WTC11 (cell line): ENCODE measurements at regions not wholly inside any gene's neighbourhood (a gene's known extent, or its start where the extent isn't known, plus 50 kb on each side); places are given as distances from the start of the nearest gene placed in this dataset.

Experiments
- ATAC-seq: fragments of 200-7000 bp; cut with Tn5 transposase; 2 replicates; pipeline ENCODE4 v1.10.0; 2021; ENCODE audit warnings: mild to moderate bottlenecking, moderate library complexity
- CTCF ChIA-PET: fragments of 300-600 bp; sonication (Branson Sonifier 250); formaldehyde crosslinking; loops from one replicate; lab custom pipeline; 2021; ENCODE audit warnings: antibody characterized with exemption; lab: Charles Lee
- POLR2A ChIA-PET: fragments of 350-600 bp; sonication (Branson Sonifier 250); formaldehyde crosslinking; loops from one replicate; lab custom pipeline; 2021; ENCODE audit warnings: antibody characterized with exemption; lab: Charles Lee
- DNase-seq: peaks from one replicate; pipeline ENCODE4 v3.0.0; 2021; ENCODE audit warnings: low spot score
- H3K27ac Mint-ChIP-seq: 2 replicates; pipeline ENCODE4 v1.8.0; 2021; ENCODE audit warnings: mixed read lengths
- H3K27me3 Mint-ChIP-seq: 2 replicates; pipeline ENCODE4 v1.8.0; 2021; ENCODE audit warnings: low read depth, mild to moderate bottlenecking, moderate library complexity, mixed read lengths
- H3K36me3 Mint-ChIP-seq: 2 replicates; pipeline ENCODE4 v1.8.0; 2021; ENCODE audit warnings: mixed read lengths
- H3K4me1 Mint-ChIP-seq: 2 replicates; pipeline ENCODE4 v1.8.0; 2022; ENCODE audit warnings: mixed read lengths
- H3K4me3 Mint-ChIP-seq: 2 replicates; pipeline ENCODE4 v1.8.0; 2021; ENCODE audit warnings: mild to moderate bottlenecking, moderate library complexity, mixed read lengths
- H3K9me3 Mint-ChIP-seq: 2 replicates; pipeline ENCODE4 v1.8.0; 2021; ENCODE audit warnings: mixed read lengths
- AFF4 ChIP-seq: sonication (generic); formaldehyde crosslinking; IDR thresholded peaks from 2 replicates; pipeline ENCODE4 v1.8.1; 2023; ENCODE audit warnings: mild to moderate bottlenecking, missing genetic modification reagents, borderline replicate concordance
- AR ChIP-seq: fragments of 250-450 bp; sonication (Bioruptor Pico); IDR thresholded peaks from 2 replicates; pipeline ENCODE4 v1.9.0; 2021; ENCODE audit warnings: mild to moderate bottlenecking
- ARID4B ChIP-seq: sonication (generic); formaldehyde crosslinking; IDR thresholded peaks from 2 replicates; pipeline ENCODE4 v1.8.0; 2023; ENCODE audit warnings: missing genetic modification reagents, mild to moderate bottlenecking, borderline replicate concordance
- ATF1 ChIP-seq: sonication (generic); formaldehyde crosslinking; IDR thresholded peaks from 2 replicates; pipeline ENCODE4 v1.8.1; 2023; ENCODE audit warnings: mild to moderate bottlenecking, moderate library complexity, missing genetic modification reagents
- CDX4 ChIP-seq: fragments of 250-450 bp; sonication (Bioruptor Pico); IDR thresholded peaks from 2 replicates; pipeline ENCODE4 v1.9.0; 2021; ENCODE audit warnings: moderate library complexity, mild to moderate bottlenecking, inconsistent platforms, borderline replicate concordance
- CREM ChIP-seq: sonication (generic); formaldehyde crosslinking; IDR thresholded peaks from 2 replicates; pipeline ENCODE4 v1.8.1; 2022; ENCODE audit warnings: mild to moderate bottlenecking, missing genetic modification reagents, moderate library complexity
- E2F5 ChIP-seq: sonication (generic); formaldehyde crosslinking; IDR thresholded peaks from 2 replicates; pipeline ENCODE4 v1.8.1; 2022; ENCODE audit warnings: mild to moderate bottlenecking, moderate library complexity, missing genetic modification reagents
- ERG ChIP-seq: fragments of 250-450 bp; sonication (Bioruptor Pico); IDR thresholded peaks from 2 replicates; pipeline ENCODE4 v1.8.0; 2021; ENCODE audit warnings: mild to moderate bottlenecking
- IRF1 ChIP-seq: sonication (generic); formaldehyde crosslinking; IDR thresholded peaks from 2 replicates; pipeline ENCODE4 v1.8.0; 2023; ENCODE audit warnings: missing genetic modification reagents
- IRF2 ChIP-seq: sonication (generic); formaldehyde crosslinking; IDR thresholded peaks from 2 replicates; pipeline ENCODE4 v1.8.0; 2022; ENCODE audit warnings: low read depth, missing genetic modification reagents, borderline replicate concordance
- MAX ChIP-seq: sonication (generic); formaldehyde crosslinking; IDR thresholded peaks from 2 replicates; pipeline ENCODE4 v1.8.0; 2022; ENCODE audit warnings: mild to moderate bottlenecking, missing genetic modification reagents
- MXD4 ChIP-seq: fragments of 250-450 bp; sonication (Bioruptor Pico); IDR thresholded peaks from 2 replicates; pipeline ENCODE4 v1.8.0; 2021; ENCODE audit warnings: mild to moderate bottlenecking, moderate library complexity, borderline replicate concordance
- RORB ChIP-seq: fragments of 250-450 bp; sonication (Bioruptor Pico); IDR thresholded peaks from 2 replicates; pipeline ENCODE4 v1.9.0; 2021; ENCODE audit warnings: mild to moderate bottlenecking
- SP1 ChIP-seq: sonication (generic); formaldehyde crosslinking; conservative IDR thresholded peaks from 2 replicates; pipeline ENCODE4 v1.8.1; 2022; ENCODE audit warnings: missing genetic modification reagents
- ZMAT4 ChIP-seq: fragments of 250-450 bp; sonication (Bioruptor Pico); IDR thresholded peaks from 2 replicates; pipeline ENCODE4 v1.9.0; 2021; ENCODE audit warnings: mild to moderate bottlenecking
- ZNF121 ChIP-seq: sonication (generic); formaldehyde crosslinking; IDR thresholded peaks from 2 replicates; pipeline ENCODE4 v1.8.0; 2023; ENCODE audit warnings: missing genetic modification reagents
- ZNF138 ChIP-seq: sonication (generic); formaldehyde crosslinking; conservative IDR thresholded peaks from 2 replicates; pipeline ENCODE4 v1.8.1; 2022; ENCODE audit warnings: mild to moderate bottlenecking, moderate library complexity, missing genetic modification reagents
- ZNF317 ChIP-seq: sonication (generic); formaldehyde crosslinking; IDR thresholded peaks from 2 replicates; pipeline ENCODE4 v1.8.1; 2023; ENCODE audit warnings: low read depth, mild to moderate bottlenecking, moderate library complexity, missing genetic modification reagents, borderline replicate concordance
- ZNF416 ChIP-seq: fragments of 250-450 bp; sonication (Bioruptor Pico); IDR thresholded peaks from 2 replicates; pipeline ENCODE4 v1.9.0; 2021; ENCODE audit warnings: mild to moderate bottlenecking, inconsistent platforms

GRCh38 chr3:25277503-25277902 lies 150.6 kb upstream of the RARB start (continued):
- TF ChIP-seq AFF4 (no peak), MXD4 (no peak), ARID4B (CRISPR knock-in tag) (no peak), E2F5 (no peak), SP1 (no peak), MAX (CRISPR knock-in tag) (no peak), ZNF138 (no peak), ZNF121 (CRISPR knock-in tag) (no peak)
- TF ChIP-seq, all 79 proteins: peak for 0

- ATAC-seq (no peak), DNase-seq (no peak)
- POLR2A ChIA-PET, result no interaction called here
- peaks cover 6% of the 10 kb centered on the region for H3K9me3 Mint-ChIP-seq
- 0 out of 2 replicates have a peak, but pooled peaks cover 3% of the 10 kb centered on the region for H3K4me1 Mint-ChIP-seq
- H3K27me3 Mint-ChIP-seq, result no peaks in the 10 kb centered on the region
- no peaks in the 10 kb centered on the region for H3K36me3 Mint-ChIP-seq
- no peak overlapping the region for H3K27ac Mint-ChIP-seq
- H3K4me3 Mint-ChIP-seq, result no peak overlapping the region
- CTCF ChIA-PET, result no interaction called here
- TF ChIP-seq ERG (CRISPR knock-in tag) (no peak), CREM (no peak), ATF1 (no peak), ZNF317 (no peak), CDX4 (CRISPR knock-in tag) (no peak), ZMAT4 (CRISPR knock-in tag) (no peak), IRF2 (CRISPR knock-in tag) (no peak), MXD4 (no peak), IRF1 (CRISPR knock-in tag) (no peak), RORB (CRISPR knock-in tag) (no peak), ZNF416 (CRISPR knock-in tag) (no peak), AR (CRISPR knock-in tag) (no peak)
These were observed 146.9 kb upstream of the RARB start for GRCh38 chr3:25281041-25281731.
